PFSK-1 (cell line): ENCODE measurements at regions not wholly inside any gene's neighbourhood (a gene's known extent, or its start where the extent isn't known, plus 50 kb on each side); places are given as distances from the start of the nearest gene placed in this dataset.

Source experiments
- FOXP2 ChIP-seq: optimal IDR thresholded peaks from 2 replicates; pipeline ENCODE3; 2011; ENCODE audit warnings: borderline replicate concordance, control low read depth, inconsistent platforms; ENCODE audit not compliant: insufficient read depth; ENCODE audit errors: extremely low read length, extremely low read depth
- POLR2AphosphoS5 ChIP-seq: IDR thresholded peaks from 2 replicates; pipeline ENCODE4 v1.6.1; 2012; ENCODE audit warnings: low read depth, mild to moderate bottlenecking, control low read depth, low read length, moderate library complexity
- SIN3A ChIP-seq: IDR thresholded peaks from 2 replicates; pipeline ENCODE4 v1.6.1; 2012; ENCODE audit warnings: mild to moderate bottlenecking, low read length, moderate library complexity, borderline replicate concordance; ENCODE audit not compliant: insufficient read depth
- TAF1 ChIP-seq: IDR thresholded peaks from 2 replicates; pipeline ENCODE4 v1.6.1; 2012; ENCODE audit warnings: low read length, control low read depth, borderline replicate concordance; ENCODE audit not compliant: insufficient read depth
- TF ChIP-seq, protein P1 (sequence below), 2 experiments: IDR thresholded peaks; 2 replicates each; pipeline versions ENCODE4 v1.6.1 to v1.8.0; 2011 to 2012; ENCODE audit warnings: low read depth in 2 of 2, low read length in 2 of 2, control low read depth in 1 of 2, inconsistent platforms in 1 of 2, mild to moderate bottlenecking in 1 of 2, moderate library complexity in 1 of 2; ENCODE audit not compliant: insufficient read depth in 1 of 2

DNA sequence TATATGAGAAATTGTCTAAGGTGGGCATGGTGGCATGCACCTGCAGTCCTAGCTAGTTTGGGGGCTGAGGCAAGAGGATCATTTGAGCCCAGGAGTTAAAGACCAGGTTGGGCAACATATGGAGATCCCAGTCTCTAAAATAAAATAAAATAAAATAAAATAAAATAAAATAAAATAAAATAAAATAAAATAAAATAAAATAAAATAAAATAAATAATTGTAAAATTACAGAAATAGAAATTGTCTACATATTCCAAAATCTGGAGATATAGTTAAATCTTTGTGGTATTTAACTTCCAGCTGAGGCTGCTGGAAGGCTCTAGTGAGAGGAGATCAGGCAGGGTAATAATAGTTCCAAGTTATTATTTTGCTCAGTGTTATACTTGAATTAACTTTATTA is 1432.1 kb upstream of the CDH2 start:
- TF ChIP-seq POLR2AphosphoS5: no peak
- TF ChIP-seq, protein P1, sequence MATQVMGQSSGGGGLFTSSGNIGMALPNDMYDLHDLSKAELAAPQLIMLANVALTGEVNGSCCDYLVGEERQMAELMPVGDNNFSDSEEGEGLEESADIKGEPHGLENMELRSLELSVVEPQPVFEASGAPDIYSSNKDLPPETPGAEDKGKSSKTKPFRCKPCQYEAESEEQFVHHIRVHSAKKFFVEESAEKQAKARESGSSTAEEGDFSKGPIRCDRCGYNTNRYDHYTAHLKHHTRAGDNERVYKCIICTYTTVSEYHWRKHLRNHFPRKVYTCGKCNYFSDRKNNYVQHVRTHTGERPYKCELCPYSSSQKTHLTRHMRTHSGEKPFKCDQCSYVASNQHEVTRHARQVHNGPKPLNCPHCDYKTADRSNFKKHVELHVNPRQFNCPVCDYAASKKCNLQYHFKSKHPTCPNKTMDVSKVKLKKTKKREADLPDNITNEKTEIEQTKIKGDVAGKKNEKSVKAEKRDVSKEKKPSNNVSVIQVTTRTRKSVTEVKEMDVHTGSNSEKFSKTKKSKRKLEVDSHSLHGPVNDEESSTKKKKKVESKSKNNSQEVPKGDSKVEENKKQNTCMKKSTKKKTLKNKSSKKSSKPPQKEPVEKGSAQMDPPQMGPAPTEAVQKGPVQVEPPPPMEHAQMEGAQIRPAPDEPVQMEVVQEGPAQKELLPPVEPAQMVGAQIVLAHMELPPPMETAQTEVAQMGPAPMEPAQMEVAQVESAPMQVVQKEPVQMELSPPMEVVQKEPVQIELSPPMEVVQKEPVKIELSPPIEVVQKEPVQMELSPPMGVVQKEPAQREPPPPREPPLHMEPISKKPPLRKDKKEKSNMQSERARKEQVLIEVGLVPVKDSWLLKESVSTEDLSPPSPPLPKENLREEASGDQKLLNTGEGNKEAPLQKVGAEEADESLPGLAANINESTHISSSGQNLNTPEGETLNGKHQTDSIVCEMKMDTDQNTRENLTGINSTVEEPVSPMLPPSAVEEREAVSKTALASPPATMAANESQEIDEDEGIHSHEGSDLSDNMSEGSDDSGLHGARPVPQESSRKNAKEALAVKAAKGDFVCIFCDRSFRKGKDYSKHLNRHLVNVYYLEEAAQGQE (IDR thresholded peaks at IDR 0.05; ENCODE audit: insufficient read depth in 1 of 2, low read depth in 2 of 2, low read length in 2 of 2): no peak
- no peak for TF ChIP-seq TAF1
- no peak for TF ChIP-seq SIN3A
- TF ChIP-seq FOXP2: no peak
